Mammary epithelial cell (primary cell): ENCODE measurements at regions not wholly inside any gene's neighbourhood (a gene's known extent, or its start where the extent isn't known, plus 50 kb on each side); places are given as distances from the start of the nearest gene placed in this dataset.

Experiments used
- CTCF ChIP-seq, 2 donors: IDR thresholded peaks in 1 of 2; conservative IDR thresholded peaks in 1 of 2; 2 replicates each; pipeline ENCODE4 v1.5.1; 2011 to 2012; ENCODE audit warnings: inconsistent platforms in 2 of 2, low read length in 2 of 2, mild to moderate bottlenecking in 2 of 2, control low read depth in 1 of 2, low read depth in 1 of 2; ENCODE audit not compliant: insufficient read depth in 1 of 2; ENCODE audit errors: extremely low read depth in 1 of 2
- EZH2 ChIP-seq: IDR thresholded peaks from 2 replicates; pipeline ENCODE4 v1.6.1; 2012; ENCODE audit warnings: low read length, inconsistent platforms, borderline replicate concordance

- TF ChIP-seq CTCF (conservative IDR thresholded peaks at IDR 0.05 in 1 of 2, IDR thresholded peaks at IDR 0.05 in 1 of 2; ENCODE audit: extremely low read depth in 1 of 2, insufficient read depth in 1 of 2, low read depth in 1 of 2, low read length in 2 of 2) = no peak
- TF ChIP-seq EZH2 = no peak
Measured at GRCh38 chr2:129756276-129756675, 223.2 kb upstream of the RAB6C start.
